B cell (primary cell): ENCODE measurements at regions not wholly inside any gene's neighbourhood (a gene's known extent, or its start where the extent isn't known, plus 50 kb on each side); places are given as distances from the start of the nearest gene placed in this dataset.

Experiments
- ATAC-seq: fragments of 200-7000 bp; cut with Tn5 transposase; one replicate; pipeline ENCODE4 v1.10.0; 2021; ENCODE audit warnings: low read depth, mild to moderate bottlenecking, moderate number of reproducible peaks, moderate library complexity
- CTCF ChIA-PET: fragments of 350-600 bp; sonication (Branson Sonifier 250); formaldehyde crosslinking; loops from one replicate; lab custom pipeline; 2021; ENCODE audit warnings: antibody characterized with exemption, inconsistent platforms; lab: Charles Lee
- POLR2A ChIA-PET: fragments of 350-600 bp; sonication (Branson Sonifier 250); formaldehyde crosslinking; loops from one replicate; lab custom pipeline; 2021; ENCODE audit warnings: antibody characterized with exemption; lab: Charles Lee
- DNase-seq: peaks from one replicate; pipeline ENCODE4 v3.0.0; 2013
- H2AFZ ChIP-seq: 2 replicates; pipeline ENCODE4 v1.6.1; 2012; ENCODE audit warnings: mild to moderate bottlenecking, low read depth, low read length; ENCODE audit not compliant: insufficient read depth, poor library complexity, severe bottlenecking
- H3K27ac ChIP-seq, 2 donors: 1 replicate in 1 of 2; 2 replicates in 1 of 2; pipeline ENCODE4 v1.5.1; 2012 to 2013; ENCODE audit warnings: low read length in 2 of 2, mild to moderate bottlenecking in 2 of 2, moderate library complexity in 1 of 2
- H3K27me3 ChIP-seq, 4 experiments: fragments of 200-600 bp in 1 of 4; sonication (generic) in 1 of 4; replicated peaks in 1 of 4; 1 replicate in 2 of 4; 2 replicates in 2 of 4; pipeline versions ENCODE4 v1.6.1 to v1.7.0; 2013 to 2016; ENCODE audit warnings: low read length in 3 of 4, mild to moderate bottlenecking in 2 of 4, mixed read lengths in 1 of 4, moderate library complexity in 1 of 4; ENCODE audit not compliant: insufficient read depth in 4 of 4, control insufficient read depth in 3 of 4; ENCODE audit errors: control extremely low read depth in 1 of 4
- H3K36me3 ChIP-seq, 2 experiments: replicated peaks in 1 of 2; 1 replicate in 1 of 2; 2 replicates in 1 of 2; pipeline versions ENCODE4 v1.6.1 to v1.7.1; 2013; ENCODE audit warnings: low read length in 1 of 2; ENCODE audit not compliant: insufficient read depth in 2 of 2, control insufficient read depth in 1 of 2; ENCODE audit errors: control extremely low read depth in 1 of 2, extremely low read depth in 1 of 2
- H3K4me1 ChIP-seq, 2 donors: fragments of 200-600 bp in 1 of 2; sonication (generic) in 1 of 2; 1 replicate in 1 of 2; 2 replicates in 1 of 2; pipeline versions ENCODE4 v1.5.1 to v1.6.1; 2013 to 2017; ENCODE audit warnings: low read length in 2 of 2; ENCODE audit not compliant: control insufficient read depth in 2 of 2, insufficient read depth in 2 of 2
- H3K4me2 ChIP-seq: replicated peaks from 2 replicates; pipeline ENCODE3; 2012; ENCODE audit warnings: mild to moderate bottlenecking, low read depth, low read length; ENCODE audit not compliant: poor library complexity, severe bottlenecking
- H3K4me3 ChIP-seq, 5 experiments: fragments of 200-600 bp in 1 of 5; sonication (generic) in 1 of 5; 1 replicate in 3 of 5; 2 replicates in 2 of 5; pipeline versions ENCODE4 v1.5.1 to v1.7.0; 2011 to 2016; ENCODE audit warnings: low read length in 4 of 5, mild to moderate bottlenecking in 4 of 5, low read depth in 2 of 5, control low read depth in 1 of 5, moderate library complexity in 1 of 5; ENCODE audit not compliant: insufficient read depth in 1 of 5; ENCODE audit errors: control extremely low read depth in 1 of 5, extremely low read depth in 1 of 5
- H3K79me2 ChIP-seq: fragments of 200-600 bp; sonication (generic); one replicate; pipeline ENCODE4 v1.6.0; 2016; ENCODE audit warnings: low read length; ENCODE audit not compliant: control insufficient read depth, insufficient read depth
- H3K9ac ChIP-seq: fragments of 200-600 bp; sonication (generic); 2 replicates; pipeline ENCODE4 v1.6.1; 2017; ENCODE audit warnings: mild to moderate bottlenecking, low read length, moderate library complexity
- H3K9me3 ChIP-seq, 3 donors: one replicate each; pipeline versions ENCODE4 v1.6.1 to v1.7.1; 2013; ENCODE audit warnings: low read length in 2 of 3; ENCODE audit not compliant: control insufficient read depth in 2 of 3, insufficient read depth in 1 of 3; ENCODE audit errors: control extremely low read depth in 1 of 3
- H4K20me1 ChIP-seq: 2 replicates; pipeline ENCODE4 v1.6.0; 2012; ENCODE audit warnings: mild to moderate bottlenecking, low read length; ENCODE audit not compliant: insufficient read depth, control insufficient read depth, poor library complexity, severe bottlenecking
- H3K27ac Mint-ChIP-seq: one replicate; pipeline ENCODE4 v1.8.0; 2021; ENCODE audit warnings: mixed read lengths
- H3K27me3 Mint-ChIP-seq: one replicate; pipeline ENCODE4 v1.8.0; 2021; ENCODE audit warnings: mixed read lengths
- H3K4me1 Mint-ChIP-seq: one replicate; pipeline ENCODE4 v1.8.0; 2021; ENCODE audit warnings: mixed read lengths
- H3K4me3 Mint-ChIP-seq: one replicate; pipeline ENCODE4 v1.8.0; 2021; ENCODE audit warnings: mixed read lengths
- H3K9me3 Mint-ChIP-seq: one replicate; pipeline ENCODE4 v1.8.0; 2022; ENCODE audit warnings: mixed read lengths; ENCODE audit not compliant: insufficient read depth
- EZH2 ChIP-seq: IDR thresholded peaks from 2 replicates; pipeline ENCODE4 v1.6.1; 2012; ENCODE audit warnings: borderline replicate concordance, low read depth, mild to moderate bottlenecking, moderate library complexity, low read length; ENCODE audit not compliant: insufficient read depth, poor library complexity, severe bottlenecking
- WGBS: methylation state at CpG from one replicate; pipeline ENCODE4 v1.1.5; 2013; ENCODE audit warnings: missing lambda C conversion rate; ENCODE audit not compliant: insufficient coverage; 5-methylcytosine and 5-hydroxymethylcytosine counted together
- intact Hi-C: fragments of 100-400 bp; cut with micrococcal nuclease; formaldehyde crosslinking; loops from one replicate; pipeline ENCODE4 v1.10.0; 2022
- TF ChIP-seq, protein P1 (sequence below): fragments of 200-600 bp; IDR thresholded peaks from one replicate; pipeline ENCODE4 v1.8.0; 2022; ENCODE audit warnings: antibody characterized with exemption, mild to moderate bottlenecking

DNA sequence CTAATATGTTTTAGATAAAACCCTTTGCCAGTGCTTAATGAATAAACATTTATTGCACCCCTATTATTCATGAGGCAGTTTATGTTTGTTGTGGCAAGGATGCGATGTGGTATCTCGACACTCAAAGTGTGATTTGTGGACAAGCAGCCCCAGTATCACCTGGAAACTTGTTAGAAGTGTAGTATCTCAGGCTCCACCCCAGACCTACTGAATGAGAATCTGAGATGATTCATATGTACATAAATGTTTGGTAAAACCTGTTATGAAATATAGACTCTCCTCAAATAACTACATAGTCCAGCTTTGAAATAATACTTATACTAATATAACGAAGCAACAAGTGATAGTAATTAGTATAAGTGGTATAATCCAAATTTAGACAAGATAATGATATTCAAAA is 914.8 kb downstream of the TUSC7 start:
- Histone ChIP-seq H3K9ac (no peak overlapping the region), H2AFZ (no peak overlapping the region), H3K4me2 (no peak overlapping the region), H3K4me3 (no peak overlapping the region), H3K27me3 (no peaks in the 10 kb centered on the region), H3K36me3 (no peaks in the 10 kb centered on the region), H4K20me1 (no peaks in the 10 kb centered on the region), H3K27ac (no peak overlapping the region), H3K9me3 (no peaks in the 10 kb centered on the region), H3K79me2 (no peaks in the 10 kb centered on the region), H3K4me1 (no peaks in the 10 kb centered on the region)
- POLR2A ChIA-PET: no interaction called here
- Mint-ChIP-seq H3K4me3 (no peak overlapping the region), H3K9me3 (peaks cover 2% of the 10 kb centered on the region), H3K4me1 (no peaks in the 10 kb centered on the region), H3K27me3 (no peaks in the 10 kb centered on the region), H3K27ac (no peak overlapping the region)
- no CpG with 5 or more reads among the region's 3 CpGs for WGBS
- intact Hi-C loops: no loop called here
- DNase-seq: no peak
- CTCF ChIA-PET: no interaction called here
- no peak for TF ChIP-seq EZH2
- TF ChIP-seq, protein P1, sequence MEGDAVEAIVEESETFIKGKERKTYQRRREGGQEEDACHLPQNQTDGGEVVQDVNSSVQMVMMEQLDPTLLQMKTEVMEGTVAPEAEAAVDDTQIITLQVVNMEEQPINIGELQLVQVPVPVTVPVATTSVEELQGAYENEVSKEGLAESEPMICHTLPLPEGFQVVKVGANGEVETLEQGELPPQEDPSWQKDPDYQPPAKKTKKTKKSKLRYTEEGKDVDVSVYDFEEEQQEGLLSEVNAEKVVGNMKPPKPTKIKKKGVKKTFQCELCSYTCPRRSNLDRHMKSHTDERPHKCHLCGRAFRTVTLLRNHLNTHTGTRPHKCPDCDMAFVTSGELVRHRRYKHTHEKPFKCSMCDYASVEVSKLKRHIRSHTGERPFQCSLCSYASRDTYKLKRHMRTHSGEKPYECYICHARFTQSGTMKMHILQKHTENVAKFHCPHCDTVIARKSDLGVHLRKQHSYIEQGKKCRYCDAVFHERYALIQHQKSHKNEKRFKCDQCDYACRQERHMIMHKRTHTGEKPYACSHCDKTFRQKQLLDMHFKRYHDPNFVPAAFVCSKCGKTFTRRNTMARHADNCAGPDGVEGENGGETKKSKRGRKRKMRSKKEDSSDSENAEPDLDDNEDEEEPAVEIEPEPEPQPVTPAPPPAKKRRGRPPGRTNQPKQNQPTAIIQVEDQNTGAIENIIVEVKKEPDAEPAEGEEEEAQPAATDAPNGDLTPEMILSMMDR: no peak
- ATAC-seq: no peak

- intact Hi-C loops: no loop called here
- Histone ChIP-seq H3K4me1 (no peaks in the 10 kb centered on the region), H4K20me1 (no peaks in the 10 kb centered on the region), H3K36me3 (no peaks in the 10 kb centered on the region), H3K27ac (no peak overlapping the region), H3K79me2 (no peaks in the 10 kb centered on the region), H2AFZ (no peak overlapping the region), H3K4me3 (no peak overlapping the region), H3K9ac (no peak overlapping the region), H3K27me3 (no peaks in the 10 kb centered on the region), H3K4me2 (no peak overlapping the region), H3K9me3 (no peaks in the 10 kb centered on the region)
- ChIA-PET POLR2A (no interaction called here), CTCF (no interaction called here)
- TF ChIP-seq, protein P1: no peak
- TF ChIP-seq EZH2: no peak
- no peaks in the 10 kb centered on the region for H3K27me3 Mint-ChIP-seq
- H3K27ac Mint-ChIP-seq: no peak overlapping the region
- no peaks in the 10 kb centered on the region for H3K4me1 Mint-ChIP-seq
- no peak for DNase-seq
- no peak overlapping the region for H3K4me3 Mint-ChIP-seq
- ATAC-seq: no peak
- peaks cover 2% of the 10 kb centered on the region for H3K9me3 Mint-ChIP-seq
These were observed 915.6 kb downstream of the TUSC7 start for GRCh38 chr3:117625174-117625573.
